HUES64 (cell line): ENCODE measurements at regions not wholly inside any gene's neighbourhood (a gene's known extent, or its start where the extent isn't known, plus 50 kb on each side); places are given as distances from the start of the nearest gene placed in this dataset.

ENCODE experiments used
- H3K27ac ChIP-seq: 2 replicates; pipeline ENCODE4 v1.7.0; 2013; ENCODE audit warnings: low read depth, low read length, inconsistent platforms
- H3K27me3 ChIP-seq: 2 replicates; pipeline ENCODE4 v1.6.1; 2013; ENCODE audit warnings: mild to moderate bottlenecking, low read length; ENCODE audit not compliant: insufficient read depth
- H3K36me3 ChIP-seq: 2 replicates; pipeline ENCODE4 v1.6.1; 2013; ENCODE audit warnings: mild to moderate bottlenecking, low read length; ENCODE audit not compliant: insufficient read depth
- H3K4me1 ChIP-seq: 2 replicates; pipeline ENCODE4 v1.6.1; 2013; ENCODE audit warnings: mild to moderate bottlenecking, low read length, moderate library complexity; ENCODE audit not compliant: insufficient read depth
- H3K4me3 ChIP-seq: 2 replicates; pipeline ENCODE4 v1.5.1; 2013; ENCODE audit warnings: mild to moderate bottlenecking, low read length, moderate library complexity
- H3K9ac ChIP-seq: 2 replicates; pipeline ENCODE4 v1.6.1; 2013; ENCODE audit warnings: mild to moderate bottlenecking, low read depth, low read length
- H3K9me3 ChIP-seq: 2 replicates; pipeline ENCODE4 v1.6.1; 2013; ENCODE audit warnings: low read depth, low read length; ENCODE audit not compliant: insufficient read depth
- WGBS: fragments of 150-250, 120-280 bp; methylation state at CpG from one replicate; pipeline ENCODE4 v1.1.7; 2013; ENCODE audit warnings: missing lambda C conversion rate; 5-methylcytosine and 5-hydroxymethylcytosine counted together

- 83% methylated on average over 3 of the region's 3 CpGs for WGBS
Observed at GRCh38 chr11:130761560-130762220, 154.6 kb downstream of the SNX19 start.

GRCh38 chr11:130762638-130763037 lies 153.6 kb downstream of the SNX19 start:
- Histone ChIP-seq H3K4me3 (no peak overlapping the region), H3K27me3 (no peaks in the 10 kb centered on the region), H3K36me3 (no peaks in the 10 kb centered on the region), H3K9me3 (0 out of 2 replicates have a peak, but pooled peaks cover 10% of the 10 kb centered on the region), H3K27ac (no peak overlapping the region), H3K9ac (no peak overlapping the region), H3K4me1 (peaks cover 33% of the 10 kb centered on the region)
- WGBS, result 93% methylated on average over 7 of the region's 7 CpGs

More at GRCh38 chr11:130761560-130762220, 154.6 kb downstream of the SNX19 start:
- no peaks in the 10 kb centered on the region for H3K36me3 ChIP-seq
- H3K27ac ChIP-seq, result no peak overlapping the region
- H3K9me3 ChIP-seq, result 0 out of 2 replicates have a peak, but pooled peaks cover under 1% of the 10 kb centered on the region
- no peaks in the 10 kb centered on the region for H3K27me3 ChIP-seq
- no peak overlapping the region for H3K9ac ChIP-seq
- no peak overlapping the region for H3K4me3 ChIP-seq
- peaks cover 33% of the 10 kb centered on the region for H3K4me1 ChIP-seq

- Histone ChIP-seq H3K4me1 (peaks cover 33% of the 10 kb centered on the region), H3K27ac (no peak overlapping the region), H3K4me3 (no peak overlapping the region), H3K9ac (no peak overlapping the region), H3K27me3 (no peaks in the 10 kb centered on the region), H3K36me3 (no peaks in the 10 kb centered on the region), H3K9me3 (peaks cover 15% of the 10 kb centered on the region; the same call in 1 of the 2 replicates)
- WGBS, result 95% methylated on average over 15 of the region's 16 CpGs
Observed at GRCh38 chr11:130763087-130763980, 152.9 kb downstream of the SNX19 start.

GRCh38 chr11:130765406-130765805 lies 150.9 kb downstream of the SNX19 start:
- peaks cover 15% of the 10 kb centered on the region; the same call in 1 of the 2 replicates for H3K9me3 ChIP-seq
- 95% methylated on average over 8 of the region's 8 CpGs for WGBS
- peaks cover 18% of the 10 kb centered on the region for H3K4me1 ChIP-seq
- H3K27ac ChIP-seq, result no peak overlapping the region
- no peak overlapping the region for H3K9ac ChIP-seq
- H3K4me3 ChIP-seq, result no peak overlapping the region
- no peaks in the 10 kb centered on the region for H3K36me3 ChIP-seq
- no peaks in the 10 kb centered on the region for H3K27me3 ChIP-seq

GRCh38 chr11:130765951-130766649 lies 150.2 kb downstream of the SNX19 start:
- Histone ChIP-seq H3K27me3 (no peaks in the 10 kb centered on the region), H3K4me3 (no peak overlapping the region), H3K4me1 (peaks cover 11% of the 10 kb centered on the region), H3K27ac (no peak overlapping the region), H3K36me3 (no peaks in the 10 kb centered on the region), H3K9me3 (peaks cover 15% of the 10 kb centered on the region; the same call in 1 of the 2 replicates), H3K9ac (no peak overlapping the region)
- WGBS, result 92% methylated on average over 5 of the region's 5 CpGs

GRCh38 chr11:130766650-130767565 lies 149.4 kb downstream of the SNX19 start:
- no peak overlapping the region for H3K4me3 ChIP-seq
- no peak overlapping the region for H3K27ac ChIP-seq
- H3K36me3 ChIP-seq, result no peaks in the 10 kb centered on the region
- WGBS, result 95% methylated on average over 3 of the region's 3 CpGs
- H3K9ac ChIP-seq, result no peak overlapping the region
- H3K9me3 ChIP-seq, result peaks cover 15% of the 10 kb centered on the region; the same call in 1 of the 2 replicates
- peaks cover 3% of the 10 kb centered on the region for H3K4me1 ChIP-seq
- no peaks in the 10 kb centered on the region for H3K27me3 ChIP-seq

GRCh38 chr11:130769782-130770535 lies 146.3 kb downstream of the SNX19 start:
- H3K9me3 ChIP-seq, result peaks cover 15% of the 10 kb centered on the region; the same call in 1 of the 2 replicates
- H3K36me3 ChIP-seq, result no peaks in the 10 kb centered on the region
- H3K4me1 ChIP-seq, result no peaks in the 10 kb centered on the region
- WGBS, result 88% methylated on average over 7 of the region's 8 CpGs
- no peak overlapping the region for H3K27ac ChIP-seq
- no peaks in the 10 kb centered on the region for H3K27me3 ChIP-seq
- no peak overlapping the region for H3K4me3 ChIP-seq
- no peak overlapping the region for H3K9ac ChIP-seq

GRCh38 chr11:130771708-130772107 lies 144.6 kb downstream of the SNX19 start:
- WGBS, result 84% methylated on average over 5 of the region's 7 CpGs
- H3K36me3 ChIP-seq, result no peaks in the 10 kb centered on the region
- H3K4me1 ChIP-seq, result no peaks in the 10 kb centered on the region
- no peak overlapping the region for H3K4me3 ChIP-seq
- no peak overlapping the region for H3K27ac ChIP-seq
- H3K27me3 ChIP-seq, result no peaks in the 10 kb centered on the region
- peaks cover 15% of the 10 kb centered on the region; the same call in 1 of the 2 replicates for H3K9me3 ChIP-seq
- no peak overlapping the region for H3K9ac ChIP-seq

GRCh38 chr11:130772266-130773227 lies 143.7 kb downstream of the SNX19 start:
- Histone ChIP-seq H3K4me1 (no peaks in the 10 kb centered on the region), H3K36me3 (no peaks in the 10 kb centered on the region), H3K27ac (no peak overlapping the region), H3K27me3 (no peaks in the 10 kb centered on the region), H3K4me3 (no peak overlapping the region), H3K9me3 (peaks cover 7% of the 10 kb centered on the region; the same call in 1 of the 2 replicates), H3K9ac (no peak overlapping the region)
- WGBS, result 77% methylated on average over 6 of the region's 6 CpGs
